HTR-8/SVneo (cell line): ENCODE measurements at regions not wholly inside any gene's neighbourhood (a gene's known extent, or its start where the extent isn't known, plus 50 kb on each side); places are given as distances from the start of the nearest gene placed in this dataset.
"Not testable (repeated sequence)": the region's sequence is repeated elsewhere in the genome, so short reads cannot be mapped to it uniquely, and the experiment has no call there.

ENCODE experiments used
- DNase-seq: peaks from one replicate; pipeline ENCODE4 v3.0.0; 2011; ENCODE audit warnings: low spot score, mixed read lengths; ENCODE audit not compliant: insufficient read length
- FAIRE-seq: peaks from 2 replicates; lab custom pipeline; 2011; peaks lifted over from hg19 to GRCh38; lab: Jason Lieb, UNC

GRCh38 chr15:20628538-20628937 is 86.9 kb upstream of the GOLGA6L6 start:
- not testable (repeated sequence) for DNase-seq, FAIRE-seq

- not testable (repeated sequence) for DNase-seq, FAIRE-seq
Measured at GRCh38 chr15:20625469-20625868, 83.9 kb upstream of the GOLGA6L6 start.

GRCh38 chr15:20624085-20624484 is 82.5 kb upstream of the GOLGA6L6 start:
- FAIRE-seq, DNase-seq: not testable (repeated sequence)

DNA sequence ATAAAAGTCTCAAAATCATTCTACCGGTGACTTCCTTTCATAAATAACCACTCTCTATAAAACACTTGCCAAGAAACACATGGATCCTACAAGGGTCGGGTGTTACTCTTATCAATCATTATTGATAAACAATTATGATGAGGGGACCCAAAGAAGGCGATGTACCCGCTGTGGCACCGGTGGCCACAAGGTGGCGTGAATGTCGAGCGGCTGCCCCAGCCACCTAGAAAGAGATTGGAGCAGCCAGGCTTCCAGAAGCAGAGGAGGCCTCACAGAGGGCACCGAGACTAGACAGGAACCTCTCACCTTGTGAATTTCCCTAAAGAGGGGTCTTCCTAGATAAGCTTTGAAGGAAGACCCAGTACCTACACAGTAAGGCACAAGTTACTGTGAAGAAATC is 80.5 kb upstream of the GOLGA6L6 start:
- FAIRE-seq, DNase-seq: not testable (repeated sequence)

GRCh38 chr15:20614549-20614948 is 72.9 kb upstream of the GOLGA6L6 start:
- not testable (repeated sequence) for DNase-seq

DNA sequence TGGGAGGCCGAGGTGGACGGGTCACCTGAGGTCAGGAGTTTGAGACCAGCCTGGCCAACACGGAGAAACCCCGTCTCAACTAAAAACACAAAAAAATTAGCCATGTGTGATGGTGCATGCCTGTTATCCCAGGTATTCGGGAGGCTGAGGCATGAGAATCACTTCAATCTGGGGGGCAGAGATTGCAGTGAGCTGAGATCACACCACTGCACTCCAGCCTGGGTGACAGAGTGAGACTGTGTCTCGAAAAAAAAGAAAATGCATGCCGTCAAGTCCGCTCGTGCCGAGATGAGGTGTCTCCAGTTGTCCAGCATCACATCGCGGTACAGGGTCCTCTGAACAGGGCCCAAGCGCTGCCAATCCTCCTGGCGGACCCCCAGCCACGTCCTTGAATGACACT is 71.2 kb upstream of the GOLGA6L6 start:
- DNase-seq, FAIRE-seq: not testable (repeated sequence)

More at GRCh38 chr15:20614549-20614948, 72.9 kb upstream of the GOLGA6L6 start:
- not testable (repeated sequence) for FAIRE-seq

GRCh38 chr15:20612356-20612755 is 70.8 kb upstream of the GOLGA6L6 start:
- FAIRE-seq, DNase-seq: not testable (repeated sequence)

DNA sequence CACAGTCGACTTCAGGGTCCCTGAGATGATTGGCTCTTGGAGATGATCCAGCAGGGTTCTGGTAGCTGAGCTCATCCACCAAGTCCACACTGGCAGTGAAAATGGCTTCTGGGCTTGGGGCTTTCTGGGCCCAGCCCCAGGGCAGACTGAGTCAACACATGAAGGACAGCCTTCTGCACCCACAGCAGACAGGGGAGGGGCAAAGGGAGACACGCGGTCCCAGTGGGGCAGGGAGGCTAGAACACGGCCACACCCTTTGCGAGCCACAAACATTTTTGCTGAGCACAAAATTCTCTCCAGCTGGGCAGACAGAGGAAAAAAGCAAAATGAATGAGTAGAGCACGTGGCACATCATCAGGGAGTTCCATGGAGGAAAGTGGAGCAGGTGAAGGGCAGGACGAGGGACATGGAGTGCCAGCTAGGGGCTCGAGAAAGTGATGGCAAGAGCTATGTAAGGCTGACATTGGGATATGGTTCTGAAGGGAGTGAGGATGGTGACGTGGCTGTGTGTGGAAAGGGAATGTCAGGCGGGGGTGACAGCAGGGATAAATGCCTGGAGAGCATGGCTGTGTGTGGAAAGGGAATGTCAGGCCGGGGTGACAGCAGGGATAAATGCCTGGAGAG is 70.2 kb upstream of the GOLGA6L6 start:
- DNase-seq, FAIRE-seq: not testable (repeated sequence)

DNA sequence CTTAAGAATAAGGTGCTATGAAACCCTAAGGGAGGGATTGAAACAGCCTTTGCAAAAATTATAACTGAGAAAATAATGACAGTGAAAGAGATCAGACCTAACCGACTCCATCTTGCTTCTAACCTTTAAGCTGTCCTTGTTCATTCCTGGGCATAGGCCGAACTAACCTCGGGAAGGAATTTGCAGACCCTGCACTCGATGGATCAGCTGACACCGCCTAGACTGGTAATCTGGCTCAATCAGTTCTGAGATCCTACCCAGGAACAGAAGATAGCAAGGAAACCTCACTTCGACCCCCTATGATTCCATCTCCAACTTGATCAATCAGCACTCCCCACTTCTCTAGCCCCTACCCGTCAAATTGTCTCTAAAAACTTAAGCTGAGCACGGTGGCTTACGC is 66.6 kb upstream of the GOLGA6L6 start:
- DNase-seq, FAIRE-seq: not testable (repeated sequence)

DNA sequence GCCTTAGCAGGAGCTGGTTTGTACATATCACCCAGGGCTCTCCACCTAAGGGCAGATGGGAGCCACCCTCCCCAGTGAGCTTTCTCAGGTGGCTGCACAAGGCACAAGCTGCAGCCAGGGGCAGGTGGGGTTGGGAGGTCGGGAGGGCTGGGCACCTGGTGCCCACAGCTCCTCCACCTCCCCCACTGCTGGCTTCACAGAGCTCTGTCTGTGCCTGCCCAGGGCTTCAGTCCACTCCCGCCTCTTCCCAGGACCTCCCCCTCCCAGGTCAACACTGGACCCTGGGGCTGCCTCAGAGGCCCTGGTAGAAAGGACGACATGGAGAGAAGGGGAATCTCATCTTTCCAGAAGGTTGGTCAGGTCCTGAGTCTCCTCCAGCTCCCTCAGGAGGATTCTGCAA is 55.6 kb upstream of the GOLGA6L6 start:
- FAIRE-seq, DNase-seq: not testable (repeated sequence)

- not testable (repeated sequence) for FAIRE-seq, DNase-seq
Measured at GRCh38 chr15:20594219-20594618, 52.6 kb upstream of the GOLGA6L6 start.

- not testable (repeated sequence) for FAIRE-seq, DNase-seq
Measured at GRCh38 chr15:20591936-20592335, 50.3 kb upstream of the GOLGA6L6 start.
